Kidney epithelial cell (primary cell): ENCODE measurements at regions not wholly inside any gene's neighbourhood (a gene's known extent, or its start where the extent isn't known, plus 50 kb on each side); places are given as distances from the start of the nearest gene placed in this dataset.

ENCODE experiments used
- DNase-seq: peaks from one replicate; pipeline ENCODE4 v3.0.0-alpha.2; 2010; ENCODE audit warnings: low read depth
- H3K27me3 ChIP-seq: 2 replicates; pipeline ENCODE4 v1.6.0; 2011; ENCODE audit warnings: low read length; ENCODE audit not compliant: control insufficient read depth, insufficient read depth
- H3K36me3 ChIP-seq: 2 replicates; pipeline ENCODE4 v1.5.1; 2011; ENCODE audit warnings: low read length; ENCODE audit not compliant: control insufficient read depth, insufficient read depth
- H3K4me3 ChIP-seq: 2 replicates; pipeline ENCODE4 v1.5.1; 2011; ENCODE audit warnings: low read depth, mild to moderate bottlenecking, control low read depth, low read length
- TF ChIP-seq, protein P1 (sequence below): IDR thresholded peaks from 2 replicates; pipeline ENCODE4 v1.5.1; 2011; ENCODE audit warnings: mild to moderate bottlenecking, moderate library complexity, low read length, control low read depth, inconsistent platforms; ENCODE audit not compliant: insufficient read depth, poor library complexity, severe bottlenecking

DNA sequence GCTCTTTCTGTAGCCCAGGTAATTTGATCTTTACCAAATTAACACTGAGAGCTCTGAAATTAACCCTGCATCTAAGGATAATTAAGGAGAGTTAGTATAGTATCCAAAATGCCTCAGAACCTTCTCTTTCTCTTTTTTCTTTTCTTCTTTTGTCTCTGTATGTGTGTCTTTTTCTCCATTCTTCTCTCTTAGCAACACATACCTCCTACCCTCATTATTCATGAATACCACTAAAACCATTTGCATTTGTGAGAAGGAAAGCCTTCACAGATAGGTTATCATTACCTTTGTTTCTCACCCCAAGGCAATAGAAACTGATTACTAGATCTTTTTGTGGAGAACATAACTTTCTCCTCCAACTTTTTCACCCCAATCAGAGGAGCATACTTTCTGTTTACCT lies 376.5 kb upstream of the NXPH2 start:
- Histone ChIP-seq H3K27me3 (no peaks in the 10 kb centered on the region), H3K4me3 (no peak overlapping the region), H3K36me3 (no peaks in the 10 kb centered on the region)
- DNase-seq = no peak
- TF ChIP-seq, protein P1, sequence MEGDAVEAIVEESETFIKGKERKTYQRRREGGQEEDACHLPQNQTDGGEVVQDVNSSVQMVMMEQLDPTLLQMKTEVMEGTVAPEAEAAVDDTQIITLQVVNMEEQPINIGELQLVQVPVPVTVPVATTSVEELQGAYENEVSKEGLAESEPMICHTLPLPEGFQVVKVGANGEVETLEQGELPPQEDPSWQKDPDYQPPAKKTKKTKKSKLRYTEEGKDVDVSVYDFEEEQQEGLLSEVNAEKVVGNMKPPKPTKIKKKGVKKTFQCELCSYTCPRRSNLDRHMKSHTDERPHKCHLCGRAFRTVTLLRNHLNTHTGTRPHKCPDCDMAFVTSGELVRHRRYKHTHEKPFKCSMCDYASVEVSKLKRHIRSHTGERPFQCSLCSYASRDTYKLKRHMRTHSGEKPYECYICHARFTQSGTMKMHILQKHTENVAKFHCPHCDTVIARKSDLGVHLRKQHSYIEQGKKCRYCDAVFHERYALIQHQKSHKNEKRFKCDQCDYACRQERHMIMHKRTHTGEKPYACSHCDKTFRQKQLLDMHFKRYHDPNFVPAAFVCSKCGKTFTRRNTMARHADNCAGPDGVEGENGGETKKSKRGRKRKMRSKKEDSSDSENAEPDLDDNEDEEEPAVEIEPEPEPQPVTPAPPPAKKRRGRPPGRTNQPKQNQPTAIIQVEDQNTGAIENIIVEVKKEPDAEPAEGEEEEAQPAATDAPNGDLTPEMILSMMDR = no peak

DNA sequence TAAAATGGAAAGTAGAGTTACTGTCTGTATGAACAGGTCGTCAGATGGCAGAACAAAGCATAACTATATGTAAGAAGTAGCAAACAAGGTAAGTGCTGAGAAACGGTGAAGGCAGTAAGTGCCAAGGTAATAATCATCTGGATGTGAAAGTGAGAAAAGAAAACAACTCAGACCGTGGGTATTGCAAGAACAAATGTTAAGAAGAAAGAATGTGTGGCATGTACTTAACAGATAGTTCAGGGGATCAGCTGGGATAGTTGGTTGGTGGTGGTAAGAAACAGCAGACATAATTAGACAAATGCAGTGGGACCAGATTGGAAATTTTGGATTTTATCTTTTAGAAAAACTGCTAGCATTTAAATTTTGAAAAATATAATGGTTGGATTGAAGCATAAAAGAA lies 375.8 kb upstream of the NXPH2 start:
- Histone ChIP-seq H3K4me3 (no peak overlapping the region), H3K27me3 (no peaks in the 10 kb centered on the region), H3K36me3 (no peaks in the 10 kb centered on the region)
- TF ChIP-seq, protein P1 = no peak
- DNase-seq = no peak

DNA sequence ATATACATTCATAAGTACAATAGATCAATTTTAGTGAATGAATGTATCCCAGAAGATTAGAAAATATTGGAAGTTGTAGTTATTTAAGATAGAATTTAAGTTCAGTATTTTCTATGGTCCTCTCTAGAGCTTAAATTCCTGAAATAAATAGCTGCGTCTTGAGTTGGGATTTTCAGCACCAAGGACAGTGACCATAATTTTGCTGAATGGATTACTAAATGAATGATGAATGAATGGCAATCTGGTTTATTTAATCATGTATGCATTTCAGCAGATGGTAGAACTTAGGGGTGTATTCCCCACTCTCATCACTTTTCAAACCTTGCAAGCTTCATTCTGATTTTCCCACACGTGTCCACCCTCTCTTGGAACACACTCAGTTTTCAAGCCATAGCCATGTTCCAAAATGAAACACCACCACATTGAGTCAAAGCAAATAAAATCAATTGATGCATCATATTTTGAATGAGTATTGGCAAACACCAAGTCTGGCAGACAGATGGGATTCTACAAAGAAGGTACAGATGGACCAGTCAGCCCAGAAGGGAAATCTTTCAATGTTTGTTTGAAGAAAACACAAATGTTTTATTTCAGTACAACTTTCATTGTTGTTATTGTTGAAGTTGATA lies 362.2 kb upstream of the NXPH2 start:
- Histone ChIP-seq H3K27me3 (no peaks in the 10 kb centered on the region), H3K36me3 (no peaks in the 10 kb centered on the region), H3K4me3 (no peak overlapping the region)
- TF ChIP-seq, protein P1 = no peak
- no peak for DNase-seq

DNA sequence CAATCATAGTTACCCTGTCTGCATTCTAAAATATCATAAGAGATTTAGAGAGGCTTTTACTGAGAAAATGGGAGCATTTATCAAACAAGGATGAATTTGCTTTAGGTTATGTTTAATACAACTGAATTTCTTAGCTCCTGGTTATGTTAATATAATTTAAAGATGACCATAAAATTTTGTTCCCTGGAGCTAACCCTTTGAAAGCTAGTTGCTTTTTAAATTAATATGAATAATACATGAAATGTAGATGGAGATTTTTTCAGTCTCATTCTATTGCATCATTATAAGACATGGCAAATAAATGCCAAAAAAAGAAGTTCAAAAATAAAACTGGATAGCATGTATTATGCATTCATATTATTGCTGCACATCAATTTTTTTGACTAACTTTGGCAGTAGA lies 344.1 kb upstream of the NXPH2 start:
- Histone ChIP-seq H3K27me3 (no peaks in the 10 kb centered on the region), H3K4me3 (no peak overlapping the region), H3K36me3 (no peaks in the 10 kb centered on the region)
- DNase-seq = no peak
- TF ChIP-seq, protein P1 = no peak

DNA sequence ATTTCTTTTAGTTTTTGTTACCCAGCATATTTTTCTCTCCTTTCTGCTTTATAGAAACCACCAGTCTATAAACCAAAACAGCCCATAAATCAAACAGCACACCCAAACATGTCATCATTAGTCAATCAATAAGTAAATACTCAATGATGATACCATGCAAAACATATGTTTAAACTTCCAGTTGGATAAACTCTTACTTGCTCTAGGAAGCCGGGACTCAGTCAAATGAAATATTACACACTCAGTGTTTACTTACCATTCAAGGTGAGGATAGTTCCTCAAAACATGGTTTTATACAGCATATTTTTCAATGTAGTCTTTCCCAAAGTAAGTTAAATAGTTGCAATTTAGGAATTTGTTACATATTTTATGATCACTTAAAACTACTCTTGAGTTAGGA lies 343.6 kb upstream of the NXPH2 start:
- TF ChIP-seq, protein P1 = no peak
- no peaks in the 10 kb centered on the region for H3K27me3 ChIP-seq
- no peak for DNase-seq
- no peak overlapping the region for H3K4me3 ChIP-seq
- no peaks in the 10 kb centered on the region for H3K36me3 ChIP-seq

DNA sequence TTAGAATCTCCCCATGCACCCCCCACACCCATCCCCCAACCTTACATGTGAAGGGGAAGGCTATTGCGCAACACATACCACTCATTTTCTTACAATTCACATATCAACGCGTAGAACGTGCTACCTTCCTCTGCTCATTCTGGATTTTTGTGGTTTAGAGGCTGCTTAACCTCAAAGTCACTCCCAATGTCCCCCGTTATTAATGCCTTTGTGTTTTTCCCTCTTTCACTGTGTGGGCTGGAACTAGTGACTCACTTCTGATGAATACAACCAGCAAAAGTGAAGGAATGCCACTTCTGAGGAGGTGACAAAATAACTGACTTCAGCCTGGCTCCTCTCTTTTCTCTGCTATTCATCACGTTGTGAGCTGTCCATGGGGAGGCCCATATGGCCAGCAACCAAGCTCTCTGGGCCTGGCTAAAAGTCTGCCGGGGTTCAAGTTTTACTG lies 342.5 kb upstream of the NXPH2 start:
- H3K36me3 ChIP-seq = no peaks in the 10 kb centered on the region
- H3K4me3 ChIP-seq = no peak overlapping the region
- TF ChIP-seq, protein P1 = no peak
- no peaks in the 10 kb centered on the region for H3K27me3 ChIP-seq
- peak; percentile 86 for DNase-seq
